Endothelial cell of umbilical vein (primary cell): ENCODE measurements at regions not wholly inside any gene's neighbourhood (a gene's known extent, or its start where the extent isn't known, plus 50 kb on each side); places are given as distances from the start of the nearest gene placed in this dataset.

Experiments used
- BruUV-seq: library from RNA; stranded (reverse); fragments of 400-500 nt; replicated peaks from 2 replicates; lab custom pipeline; 2021; lab: Mats Ljungman, UMichigan
- CTCF ChIA-PET: fragments of 300-600, 350-600 bp; sonication (Branson Sonifier 250); formaldehyde crosslinking; loops from one replicate; lab custom pipeline; 2021; ENCODE audit warnings: antibody characterized with exemption, inconsistent platforms; lab: Charles Lee
- POLR2A ChIA-PET: fragments of 300-600, 350-600 bp; sonication (Branson Sonifier 250); formaldehyde crosslinking; loops from one replicate; lab custom pipeline; 2021; ENCODE audit warnings: antibody characterized with exemption, inconsistent platforms; lab: Charles Lee
- DNase-seq: peaks from one replicate; pipeline ENCODE4 v3.0.0-alpha.2; 2011; ENCODE audit warnings: low read depth, low spot score
- FAIRE-seq: peaks from 2 replicates; lab custom pipeline; 2011; peaks lifted over from hg19 to GRCh38; lab: Jason Lieb, UNC
- H2AFZ ChIP-seq: 2 replicates; pipeline ENCODE4 v1.6.0; 2012; ENCODE audit warnings: low read depth, low read length, control low read depth, inconsistent platforms
- H3K27ac ChIP-seq: 2 replicates; pipeline ENCODE4 v1.5.1; 2011; ENCODE audit warnings: low read depth, mild to moderate bottlenecking, control low read depth, low read length, moderate library complexity; ENCODE audit not compliant: insufficient read depth
- H3K27me3 ChIP-seq, 2 experiments: 2 replicates each; pipeline versions ENCODE4 v1.6.0 to v1.6.1; 2011; ENCODE audit warnings: low read length in 2 of 2, mixed read lengths in 1 of 2; ENCODE audit not compliant: control insufficient read depth in 2 of 2, insufficient read depth in 2 of 2
- H3K36me3 ChIP-seq, 2 experiments: 2 replicates in 1 of 2; 3 replicates in 1 of 2; pipeline ENCODE4 v1.5.1; 2011; ENCODE audit warnings: low read length in 2 of 2, mild to moderate bottlenecking in 1 of 2, moderate library complexity in 1 of 2; ENCODE audit not compliant: control insufficient read depth in 2 of 2, insufficient read depth in 2 of 2; ENCODE audit errors: extremely low read depth in 1 of 2
- H3K4me1 ChIP-seq: 3 replicates; pipeline ENCODE4 v1.5.1; 2011; ENCODE audit warnings: mild to moderate bottlenecking, low read length; ENCODE audit not compliant: control insufficient read depth, insufficient read depth; ENCODE audit errors: extremely low read depth
- H3K4me2 ChIP-seq: 2 replicates; pipeline ENCODE4 v1.6.1; 2011; ENCODE audit warnings: low read length, control low read depth, mixed read lengths; ENCODE audit not compliant: insufficient read depth
- H3K4me3 ChIP-seq, 3 experiments: fragments of 200-600 bp in 1 of 3; sonication (generic), shearing (Covaris generic) in 1 of 3; replicated peaks in 1 of 3; 2 replicates each; pipeline ENCODE4 v1.5.1; 2011 to 2016; ENCODE audit warnings: control low read depth in 3 of 3, low read length in 3 of 3, mild to moderate bottlenecking in 2 of 3, inconsistent platforms in 1 of 3, low read depth in 1 of 3, moderate library complexity in 1 of 3; ENCODE audit not compliant: insufficient read depth in 1 of 3
- H3K79me2 ChIP-seq: 2 replicates; pipeline ENCODE4 v1.6.0; 2012; ENCODE audit warnings: low read length, inconsistent platforms; ENCODE audit not compliant: control insufficient read depth, insufficient read depth
- H3K9ac ChIP-seq: replicated peaks from 2 replicates; pipeline ENCODE3; 2011; ENCODE audit warnings: low read length, control low read depth; ENCODE audit not compliant: insufficient read depth; ENCODE audit errors: extremely low read depth
- H3K9me1 ChIP-seq: replicated peaks from 3 replicates; pipeline ENCODE4 v1.6.0; 2011; ENCODE audit warnings: mild to moderate bottlenecking, low read length; ENCODE audit not compliant: control insufficient read depth, insufficient read depth; ENCODE audit errors: extremely low read depth
- H3K9me3 ChIP-seq: replicated peaks from 2 replicates; pipeline ENCODE4 v1.5.1; 2012; ENCODE audit warnings: low read length, inconsistent platforms; ENCODE audit not compliant: control insufficient read depth, insufficient read depth
- H4K20me1 ChIP-seq: replicated peaks from 2 replicates; pipeline ENCODE3; 2011; ENCODE audit warnings: mild to moderate bottlenecking, low read length; ENCODE audit not compliant: control insufficient read depth, insufficient read depth; ENCODE audit errors: extremely low read depth
- CTCF ChIP-seq, 2 donors: IDR thresholded peaks; 1 replicate in 1 of 2; 2 replicates in 1 of 2; pipeline ENCODE4 v1.5.1; 2011; ENCODE audit warnings: low read length in 2 of 2, mild to moderate bottlenecking in 2 of 2, moderate library complexity in 2 of 2, control low read depth in 1 of 2, inconsistent platforms in 1 of 2, low read depth in 1 of 2; ENCODE audit not compliant: insufficient read depth in 1 of 2; ENCODE audit errors: extremely low read depth in 1 of 2
- EZH2 ChIP-seq: IDR thresholded peaks from 2 replicates; pipeline ENCODE4 v1.6.1; 2012; ENCODE audit warnings: borderline replicate concordance, low read depth, mild to moderate bottlenecking, moderate library complexity, low read length, inconsistent platforms; ENCODE audit not compliant: severe bottlenecking
- FOS ChIP-seq: IDR thresholded peaks from 2 replicates; pipeline ENCODE4 v1.6.1; 2011; ENCODE audit warnings: mild to moderate bottlenecking, low read length, moderate library complexity, borderline replicate concordance; ENCODE audit not compliant: insufficient read depth
- GATA2 ChIP-seq: IDR thresholded peaks from 2 replicates; pipeline ENCODE4 v1.7.0; 2011; ENCODE audit warnings: low read depth, mild to moderate bottlenecking, moderate library complexity, mixed read lengths, low read length; ENCODE audit not compliant: insufficient read length, insufficient read depth
- JUN ChIP-seq: IDR thresholded peaks from 2 replicates; pipeline ENCODE4 v1.6.1; 2011; ENCODE audit warnings: borderline replicate concordance, low read depth; ENCODE audit not compliant: insufficient read length, insufficient read depth
- MAX ChIP-seq: IDR thresholded peaks from 2 replicates; pipeline ENCODE4 v1.6.1; 2011; ENCODE audit not compliant: insufficient read depth, insufficient read length
- MYC ChIP-seq: IDR thresholded peaks from one replicate; pipeline ENCODE4 v1.6.1; 2011; ENCODE audit warnings: mild to moderate bottlenecking, low read depth, low read length
- POLR2A ChIP-seq: IDR thresholded peaks from 2 replicates; pipeline ENCODE4 v1.6.1; 2012; ENCODE audit warnings: low read depth, mild to moderate bottlenecking, control low read depth, low read length
- POLR2AphosphoS5 ChIP-seq: IDR thresholded peaks from 2 replicates; pipeline ENCODE4 v1.6.1; 2012; ENCODE audit warnings: low read depth, mild to moderate bottlenecking, control low read depth, low read length, moderate library complexity; ENCODE audit not compliant: insufficient read depth
- dilution Hi-C: fragments of 300-500 bp; cut with MboI; formaldehyde crosslinking; loops from one replicate; pipeline ENCODE4 v1.15.0; 2019; ENCODE audit warnings: low sequenced_read_pairs; ENCODE audit not compliant: extremely low pct_ligation_motif_present
- intact Hi-C: fragments of 100-400 bp; cut with micrococcal nuclease; formaldehyde crosslinking; loops from one replicate; pipeline ENCODE4 v1.10.0; 2022

GRCh38 chr1:87511449-87511848, 182.8 kb downstream of the LMO4 start:
- Histone ChIP-seq H3K9me1 (no peaks in the 10 kb centered on the region), H3K9me3 (no peaks in the 10 kb centered on the region), H3K4me1 (no peaks in the 10 kb centered on the region), H3K27ac (no peak overlapping the region), H3K27me3 (no peaks in the 10 kb centered on the region), H3K4me2 (no peak overlapping the region), H3K9ac (no peak overlapping the region), H3K79me2 (no peaks in the 10 kb centered on the region), H3K4me3 (no peak overlapping the region), H2AFZ (no peak overlapping the region), H4K20me1 (no peaks in the 10 kb centered on the region), H3K36me3 (no peaks in the 10 kb centered on the region)
- CTCF ChIA-PET = no interaction called here
- dilution Hi-C loops = no loop called here
- intact Hi-C loops = no loop called here
- BruUV-seq = no TSS peak
- FAIRE-seq = no peak
- POLR2A ChIA-PET = no interaction called here
- DNase-seq = no peak
- TF ChIP-seq MAX = no peak
- no peak for TF ChIP-seq CTCF (IDR thresholded peaks at IDR 0.05; ENCODE audit: extremely low read depth in 1 of 2, insufficient read depth in 1 of 2, low read depth in 1 of 2, low read length in 2 of 2)
- TF ChIP-seq MYC = no peak
- TF ChIP-seq POLR2AphosphoS5 = no peak
- no peak for TF ChIP-seq GATA2
- TF ChIP-seq POLR2A = no peak
- TF ChIP-seq JUN = no peak
- no peak for TF ChIP-seq FOS
- TF ChIP-seq EZH2 = no peak
